OCI-LY7 (cell line): ENCODE measurements at regions not wholly inside any gene's neighbourhood (a gene's known extent, or its start where the extent isn't known, plus 50 kb on each side); places are given as distances from the start of the nearest gene placed in this dataset.

Source experiments
- EZH2phosphoT487 ChIP-seq: fragments of 200-600 bp; sonication (generic); IDR thresholded peaks from 2 replicates; pipeline ENCODE4 v1.6.1; 2018; ENCODE audit warnings: low read depth, borderline replicate concordance, mild to moderate bottlenecking, mixed run types, antibody characterized with exemption, low read length, moderate library complexity, mixed read lengths
- TF ChIP-seq, protein P1 (sequence below): fragments of 200-600 bp; sonication (generic); conservative IDR thresholded peaks from 2 replicates; pipeline ENCODE4 v1.5.1; 2014; ENCODE audit warnings: mild to moderate bottlenecking, antibody characterized with exemption, low read length, moderate library complexity, mixed read lengths

DNA sequence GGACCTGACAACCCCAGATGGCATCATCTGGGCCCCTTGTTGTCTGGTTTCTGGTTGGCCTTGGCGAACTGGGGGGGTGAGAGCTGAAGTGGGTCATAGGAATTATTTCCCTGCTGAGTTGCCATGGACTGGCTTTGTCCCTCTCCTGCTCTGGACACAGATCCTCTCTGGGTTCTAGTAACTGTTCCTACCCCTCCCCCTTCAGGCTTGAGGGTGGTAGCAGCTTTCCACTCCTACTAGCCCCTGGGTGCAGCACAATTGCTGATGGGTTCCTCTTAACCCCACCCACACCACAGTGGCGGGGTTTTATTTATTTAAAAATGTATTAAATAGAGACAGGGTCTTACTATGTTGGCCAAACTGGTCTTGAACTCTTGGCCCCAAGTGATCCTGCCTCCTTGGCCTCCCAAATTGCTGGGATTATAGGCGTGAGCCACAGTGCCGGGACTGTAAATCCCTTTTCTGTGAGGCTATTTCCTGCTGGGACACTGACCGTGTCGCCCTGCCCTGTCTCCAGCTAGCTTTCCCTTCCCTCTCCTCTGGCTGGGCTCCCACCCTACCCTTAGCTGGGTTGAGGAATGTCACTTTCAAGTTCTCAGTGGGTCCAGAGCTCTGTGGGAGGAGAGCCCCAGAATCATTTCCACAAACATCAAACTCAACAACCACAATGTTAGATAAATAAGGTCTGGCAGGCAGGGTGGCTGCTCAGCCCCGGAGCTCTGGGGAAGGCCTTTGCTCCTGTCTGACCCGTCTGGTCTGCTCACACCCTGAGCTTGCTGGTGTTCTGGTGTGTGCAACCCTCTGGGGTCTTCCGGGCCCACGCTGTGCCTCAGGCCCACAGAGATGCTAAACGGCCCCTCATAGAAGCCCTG lies 112.7 kb upstream of the WNT4 start:
- TF ChIP-seq EZH2phosphoT487, result no peak
- TF ChIP-seq, protein P1, sequence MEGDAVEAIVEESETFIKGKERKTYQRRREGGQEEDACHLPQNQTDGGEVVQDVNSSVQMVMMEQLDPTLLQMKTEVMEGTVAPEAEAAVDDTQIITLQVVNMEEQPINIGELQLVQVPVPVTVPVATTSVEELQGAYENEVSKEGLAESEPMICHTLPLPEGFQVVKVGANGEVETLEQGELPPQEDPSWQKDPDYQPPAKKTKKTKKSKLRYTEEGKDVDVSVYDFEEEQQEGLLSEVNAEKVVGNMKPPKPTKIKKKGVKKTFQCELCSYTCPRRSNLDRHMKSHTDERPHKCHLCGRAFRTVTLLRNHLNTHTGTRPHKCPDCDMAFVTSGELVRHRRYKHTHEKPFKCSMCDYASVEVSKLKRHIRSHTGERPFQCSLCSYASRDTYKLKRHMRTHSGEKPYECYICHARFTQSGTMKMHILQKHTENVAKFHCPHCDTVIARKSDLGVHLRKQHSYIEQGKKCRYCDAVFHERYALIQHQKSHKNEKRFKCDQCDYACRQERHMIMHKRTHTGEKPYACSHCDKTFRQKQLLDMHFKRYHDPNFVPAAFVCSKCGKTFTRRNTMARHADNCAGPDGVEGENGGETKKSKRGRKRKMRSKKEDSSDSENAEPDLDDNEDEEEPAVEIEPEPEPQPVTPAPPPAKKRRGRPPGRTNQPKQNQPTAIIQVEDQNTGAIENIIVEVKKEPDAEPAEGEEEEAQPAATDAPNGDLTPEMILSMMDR, result no peak
